Fibroblast of lung (primary cell): ENCODE measurements at regions not wholly inside any gene's neighbourhood (a gene's known extent, or its start where the extent isn't known, plus 50 kb on each side); places are given as distances from the start of the nearest gene placed in this dataset.

Source experiments
- DNase-seq, 2 donors: peaks; one replicate each; pipeline versions ENCODE4 v3.0.0 to v3.0.0-alpha.2; 2010; ENCODE audit warnings: low read depth in 2 of 2
- H2AFZ ChIP-seq: 2 replicates; pipeline ENCODE4 v1.5.1; 2012; ENCODE audit warnings: low read length, control low read depth, inconsistent platforms
- H3K27ac ChIP-seq: 2 replicates; pipeline ENCODE4 v1.5.1; 2011; ENCODE audit warnings: low read length, control low read depth; ENCODE audit not compliant: insufficient read depth
- H3K27me3 ChIP-seq: 2 replicates; pipeline ENCODE4 v1.5.1; 2011; ENCODE audit warnings: mild to moderate bottlenecking, low read length; ENCODE audit not compliant: control insufficient read depth, insufficient read depth
- H3K36me3 ChIP-seq: 2 replicates; pipeline ENCODE4 v1.5.1; 2011; ENCODE audit warnings: low read length; ENCODE audit not compliant: control insufficient read depth, insufficient read depth
- H3K4me1 ChIP-seq: 2 replicates; pipeline ENCODE4 v1.5.1; 2011; ENCODE audit warnings: low read length; ENCODE audit not compliant: control insufficient read depth, insufficient read depth; ENCODE audit errors: extremely low read depth
- H3K4me2 ChIP-seq: 2 replicates; pipeline ENCODE4 v1.5.1; 2011; ENCODE audit warnings: low read length, control low read depth; ENCODE audit not compliant: insufficient read depth; ENCODE audit errors: extremely low read depth
- H3K4me3 ChIP-seq, 4 experiments: fragments of 200-600 bp in 1 of 4; sonication (generic) in 1 of 4; replicated peaks in 1 of 4; 2 replicates each; pipeline ENCODE4 v1.5.1; 2011 to 2016; ENCODE audit warnings: low read length in 4 of 4, low read depth in 3 of 4, mild to moderate bottlenecking in 3 of 4, control low read depth in 2 of 4, inconsistent platforms in 1 of 4, mixed read lengths in 1 of 4; ENCODE audit not compliant: insufficient read depth in 1 of 4; ENCODE audit errors: control extremely low read depth in 1 of 4
- H3K79me2 ChIP-seq: 2 replicates; pipeline ENCODE4 v1.5.1; 2012; ENCODE audit warnings: mild to moderate bottlenecking, low read length, inconsistent platforms; ENCODE audit not compliant: control insufficient read depth, insufficient read depth
- H3K9ac ChIP-seq: 2 replicates; pipeline ENCODE4 v1.5.1; 2011; ENCODE audit warnings: mild to moderate bottlenecking, low read length, control low read depth; ENCODE audit not compliant: insufficient read depth
- H3K9me3 ChIP-seq: 2 replicates; pipeline ENCODE4 v1.5.1; 2012; ENCODE audit warnings: low read depth, low read length; ENCODE audit not compliant: control insufficient read depth, insufficient read depth
- H4K20me1 ChIP-seq: 2 replicates; pipeline ENCODE4 v1.5.1; 2011; ENCODE audit warnings: low read length; ENCODE audit not compliant: control insufficient read depth, insufficient read depth; ENCODE audit errors: extremely low read depth
- EZH2 ChIP-seq: IDR thresholded peaks from 2 replicates; pipeline ENCODE4 v1.5.1; 2012; ENCODE audit warnings: low read length, control low read depth, mild to moderate bottlenecking; ENCODE audit errors: missing control alignments
- TF ChIP-seq, protein P1 (sequence below), 2 donors: IDR thresholded peaks in 1 of 2; conservative IDR thresholded peaks in 1 of 2; 1 replicate in 1 of 2; 2 replicates in 1 of 2; pipeline ENCODE4 v1.5.1; 2011 to 2012; ENCODE audit warnings: low read length in 2 of 2, control low read depth in 1 of 2, inconsistent platforms in 1 of 2, low read depth in 1 of 2, mild to moderate bottlenecking in 1 of 2

DNA sequence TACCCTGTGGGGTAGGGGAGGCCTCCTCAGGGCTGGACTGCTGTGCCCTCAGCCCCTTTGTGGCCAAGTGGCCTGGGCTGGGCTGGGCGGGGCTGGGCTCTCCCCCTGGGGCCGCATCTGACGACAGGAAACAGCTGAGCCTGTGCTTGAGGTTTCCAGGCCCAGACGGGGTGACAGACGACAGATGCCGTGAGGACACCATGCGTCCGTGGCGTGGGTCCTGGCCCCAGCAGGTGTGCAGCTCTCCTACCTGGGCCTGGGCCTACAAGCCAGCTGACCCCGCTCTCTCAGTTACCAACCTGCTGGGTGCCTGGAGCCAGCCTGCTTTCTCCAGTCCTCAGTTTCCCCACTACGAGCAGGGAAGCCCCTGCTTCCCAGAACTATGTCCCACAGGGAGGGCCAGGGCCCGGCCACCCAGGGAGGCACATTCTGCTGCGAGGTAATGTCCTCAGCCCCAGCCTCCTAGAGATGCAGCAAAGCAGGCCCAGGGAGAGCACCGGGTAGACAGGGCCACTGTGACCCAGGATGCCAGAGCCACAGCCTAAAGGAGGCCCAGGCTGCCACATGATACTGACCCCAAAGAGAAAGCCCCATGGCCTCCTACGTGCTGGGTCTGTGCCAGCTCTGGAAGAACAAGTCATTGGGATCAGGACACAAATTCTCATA lies 181.3 kb downstream of the IGLL1 start:
- Histone ChIP-seq H4K20me1 (no peaks in the 10 kb centered on the region), H3K4me2 (no peak overlapping the region), H3K27ac (no peak overlapping the region), H3K4me3 (no peak overlapping the region), H3K4me1 (no peaks in the 10 kb centered on the region), H3K79me2 (no peaks in the 10 kb centered on the region), H3K36me3 (no peaks in the 10 kb centered on the region), H3K9me3 (no peaks in the 10 kb centered on the region), H3K9ac (no peak overlapping the region), H2AFZ (no peak overlapping the region), H3K27me3 (no peaks in the 10 kb centered on the region)
- TF ChIP-seq, protein P1, sequence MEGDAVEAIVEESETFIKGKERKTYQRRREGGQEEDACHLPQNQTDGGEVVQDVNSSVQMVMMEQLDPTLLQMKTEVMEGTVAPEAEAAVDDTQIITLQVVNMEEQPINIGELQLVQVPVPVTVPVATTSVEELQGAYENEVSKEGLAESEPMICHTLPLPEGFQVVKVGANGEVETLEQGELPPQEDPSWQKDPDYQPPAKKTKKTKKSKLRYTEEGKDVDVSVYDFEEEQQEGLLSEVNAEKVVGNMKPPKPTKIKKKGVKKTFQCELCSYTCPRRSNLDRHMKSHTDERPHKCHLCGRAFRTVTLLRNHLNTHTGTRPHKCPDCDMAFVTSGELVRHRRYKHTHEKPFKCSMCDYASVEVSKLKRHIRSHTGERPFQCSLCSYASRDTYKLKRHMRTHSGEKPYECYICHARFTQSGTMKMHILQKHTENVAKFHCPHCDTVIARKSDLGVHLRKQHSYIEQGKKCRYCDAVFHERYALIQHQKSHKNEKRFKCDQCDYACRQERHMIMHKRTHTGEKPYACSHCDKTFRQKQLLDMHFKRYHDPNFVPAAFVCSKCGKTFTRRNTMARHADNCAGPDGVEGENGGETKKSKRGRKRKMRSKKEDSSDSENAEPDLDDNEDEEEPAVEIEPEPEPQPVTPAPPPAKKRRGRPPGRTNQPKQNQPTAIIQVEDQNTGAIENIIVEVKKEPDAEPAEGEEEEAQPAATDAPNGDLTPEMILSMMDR (conservative IDR thresholded peaks at IDR 0.05 in 1 of 2, IDR thresholded peaks at IDR 0.05 in 1 of 2; ENCODE audit: low read depth in 1 of 2, low read length in 2 of 2): no peak
- no peak for TF ChIP-seq EZH2
- no peak for DNase-seq

DNA sequence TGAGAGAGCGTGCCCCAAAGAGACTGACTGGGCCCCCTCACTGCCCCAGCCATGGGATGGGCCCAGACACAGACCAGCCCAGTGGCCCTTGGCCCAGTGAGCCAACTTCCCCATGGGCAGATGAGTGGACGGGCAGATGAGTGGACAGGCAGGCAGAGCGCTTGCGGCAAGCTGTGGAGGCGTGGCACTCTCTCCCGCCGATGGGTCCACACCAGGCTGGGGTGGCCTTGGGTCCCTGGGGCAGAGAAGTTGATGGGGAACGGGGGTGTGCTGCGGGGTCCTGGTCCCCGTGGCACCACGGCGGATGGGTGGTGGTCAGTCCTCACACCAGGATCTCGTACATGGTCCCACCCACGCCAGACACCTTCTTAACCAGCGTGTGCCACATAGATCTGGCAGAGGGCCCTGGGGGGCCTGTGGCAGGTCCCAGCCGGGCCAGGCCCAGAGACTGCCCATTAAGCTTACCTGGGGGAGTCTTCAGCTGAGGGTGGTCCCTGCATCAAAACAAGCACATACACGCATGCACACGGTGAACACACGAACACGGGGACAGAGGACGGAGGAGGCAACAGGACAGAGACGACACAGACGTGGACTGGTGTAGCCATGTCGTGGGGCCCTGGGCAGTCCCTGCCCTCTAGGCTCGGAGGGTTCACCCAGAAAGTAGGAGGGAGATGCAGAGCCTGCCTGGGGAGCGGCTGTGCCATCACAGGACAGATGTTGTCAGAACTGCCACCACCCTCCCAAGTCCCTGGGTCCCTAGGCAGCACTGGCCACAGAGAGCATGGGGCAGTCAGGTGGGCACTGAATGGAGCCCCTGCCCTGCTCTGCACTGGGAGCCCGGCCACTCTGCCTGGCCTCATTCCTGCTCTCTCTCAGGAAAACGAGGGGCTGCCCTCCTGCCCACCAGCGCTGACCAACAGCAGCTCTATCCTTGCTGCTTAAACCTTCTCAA lies 182.2 kb downstream of the IGLL1 start:
- H3K9me3 ChIP-seq: no peaks in the 10 kb centered on the region
- no peak overlapping the region for H3K9ac ChIP-seq
- no peak overlapping the region for H3K4me2 ChIP-seq
- DNase-seq: no peak
- no peaks in the 10 kb centered on the region for H4K20me1 ChIP-seq
- no peak overlapping the region for H2AFZ ChIP-seq
- H3K4me3 ChIP-seq: no peak overlapping the region
- H3K27me3 ChIP-seq: no peaks in the 10 kb centered on the region
- no peaks in the 10 kb centered on the region for H3K36me3 ChIP-seq
- H3K79me2 ChIP-seq: no peaks in the 10 kb centered on the region
- no peak overlapping the region for H3K27ac ChIP-seq
- no peak for TF ChIP-seq EZH2
- TF ChIP-seq, protein P1 (conservative IDR thresholded peaks at IDR 0.05 in 1 of 2, IDR thresholded peaks at IDR 0.05 in 1 of 2; ENCODE audit: low read depth in 1 of 2, low read length in 2 of 2): no peak
- H3K4me1 ChIP-seq: no peaks in the 10 kb centered on the region

DNA sequence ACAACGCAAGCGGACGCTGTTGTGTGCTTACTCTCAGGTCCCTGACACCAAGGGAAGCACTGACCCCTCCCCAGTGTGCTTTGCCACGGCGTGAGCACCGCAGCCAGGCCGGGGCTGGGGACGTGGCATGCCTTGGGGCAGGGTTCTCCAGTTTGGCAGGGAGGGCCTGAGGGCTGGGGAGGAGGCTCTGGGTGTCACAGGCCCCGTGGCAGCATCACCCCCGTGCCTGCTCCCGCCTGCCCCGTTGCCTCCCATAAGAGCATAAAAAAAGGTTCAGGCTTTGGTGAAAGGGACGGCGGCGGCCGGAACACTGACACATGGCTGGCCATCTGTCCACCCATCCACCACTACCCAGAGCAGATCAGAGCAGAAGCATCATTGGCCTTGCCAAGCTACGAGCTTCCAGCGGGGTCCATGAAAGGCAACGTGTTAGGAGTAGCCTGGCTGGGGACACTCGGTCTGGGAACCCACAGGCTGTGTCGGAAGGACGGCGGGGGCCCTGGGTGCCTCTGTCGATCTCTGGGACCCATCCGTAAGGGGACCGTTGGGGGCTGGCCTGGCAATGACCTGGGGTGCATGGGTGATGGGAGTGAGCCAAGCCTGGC lies 183.0 kb downstream of the IGLL1 start:
- no peak for TF ChIP-seq EZH2
- TF ChIP-seq, protein P1 (conservative IDR thresholded peaks at IDR 0.05 in 1 of 2, IDR thresholded peaks at IDR 0.05 in 1 of 2; ENCODE audit: low read depth in 1 of 2, low read length in 2 of 2): no peak
- H2AFZ ChIP-seq: no peak overlapping the region
- no peak overlapping the region for H3K27ac ChIP-seq
- no peak overlapping the region for H3K4me3 ChIP-seq
- H3K9me3 ChIP-seq: no peaks in the 10 kb centered on the region
- no peak overlapping the region for H3K4me2 ChIP-seq
- no peaks in the 10 kb centered on the region for H3K4me1 ChIP-seq
- H3K27me3 ChIP-seq: no peaks in the 10 kb centered on the region
- H3K36me3 ChIP-seq: no peaks in the 10 kb centered on the region
- no peaks in the 10 kb centered on the region for H3K79me2 ChIP-seq
- no peak for DNase-seq
- H3K9ac ChIP-seq: no peak overlapping the region
- no peaks in the 10 kb centered on the region for H4K20me1 ChIP-seq
